Endothelial cell of umbilical vein (primary cell): ENCODE measurements at regions not wholly inside any gene's neighbourhood (a gene's known extent, or its start where the extent isn't known, plus 50 kb on each side); places are given as distances from the start of the nearest gene placed in this dataset.

ENCODE experiments used
- CTCF ChIP-seq, 2 donors: IDR thresholded peaks; 1 replicate in 1 of 2; 2 replicates in 1 of 2; pipeline ENCODE4 v1.5.1; 2011; ENCODE audit warnings: low read length in 2 of 2, mild to moderate bottlenecking in 2 of 2, moderate library complexity in 2 of 2, control low read depth in 1 of 2, inconsistent platforms in 1 of 2, low read depth in 1 of 2; ENCODE audit not compliant: insufficient read depth in 1 of 2; ENCODE audit errors: extremely low read depth in 1 of 2
- MAX ChIP-seq: IDR thresholded peaks from 2 replicates; pipeline ENCODE4 v1.6.1; 2011; ENCODE audit not compliant: insufficient read depth, insufficient read length
- MYC ChIP-seq: IDR thresholded peaks from one replicate; pipeline ENCODE4 v1.6.1; 2011; ENCODE audit warnings: mild to moderate bottlenecking, low read depth, low read length
- POLR2A ChIP-seq: IDR thresholded peaks from 2 replicates; pipeline ENCODE4 v1.6.1; 2012; ENCODE audit warnings: low read depth, mild to moderate bottlenecking, control low read depth, low read length

GRCh38 chr12:27388650-27389049 lies 56.0 kb downstream of the BMAL2 start:
- TF ChIP-seq MYC, result no peak
- no peak for TF ChIP-seq CTCF (IDR thresholded peaks at IDR 0.05; ENCODE audit: extremely low read depth in 1 of 2, insufficient read depth in 1 of 2, low read depth in 1 of 2, low read length in 2 of 2)
- no peak for TF ChIP-seq POLR2A
- no peak for TF ChIP-seq MAX
